SK-N-SH treated with all-trans-retinoic acid at 6 μM for 48 hours (cell line): ENCODE measurements at regions not wholly inside any gene's neighbourhood (a gene's known extent, or its start where the extent isn't known, plus 50 kb on each side); places are given as distances from the start of the nearest gene placed in this dataset.

Source experiments
- ARNTL ChIP-seq: fragments of 450-650 bp; formaldehyde crosslinking; IDR thresholded peaks from 2 replicates; pipeline ENCODE4 v1.5.0; 2020; ENCODE audit warnings: low read depth, mild to moderate bottlenecking, moderate library complexity, borderline replicate concordance
- CREB5 ChIP-seq: fragments of 250-450 bp; sonication (Bioruptor Pico); IDR thresholded peaks from 2 replicates; pipeline ENCODE4 v1.5.1; 2020; ENCODE audit warnings: low read depth, mild to moderate bottlenecking, moderate library complexity
- PATZ1 ChIP-seq: fragments of 250-450 bp; sonication (Bioruptor Pico); IDR thresholded peaks from 2 replicates; pipeline ENCODE4 v1.8.0; 2020; ENCODE audit warnings: mild to moderate bottlenecking, moderate library complexity, borderline replicate concordance
- PPARA ChIP-seq: fragments of 250-450 bp; sonication (Bioruptor Pico); IDR thresholded peaks from 2 replicates; pipeline ENCODE4 v1.5.0; 2020; ENCODE audit warnings: mild to moderate bottlenecking, borderline replicate concordance
- SNAI2 ChIP-seq: fragments of 250-450 bp; sonication (Bioruptor Pico); IDR thresholded peaks from 2 replicates; pipeline ENCODE4 v1.5.0; 2020; ENCODE audit warnings: mild to moderate bottlenecking, moderate library complexity
- ZNF70 ChIP-seq: fragments of 450-650 bp; formaldehyde crosslinking; IDR thresholded peaks from 2 replicates; pipeline ENCODE4 v1.5.0; 2020; ENCODE audit warnings: mild to moderate bottlenecking, moderate library complexity
- ZNF8 ChIP-seq: fragments of 450-650 bp; formaldehyde crosslinking; IDR thresholded peaks from 2 replicates; pipeline ENCODE4 v1.5.0; 2020; ENCODE audit warnings: mild to moderate bottlenecking, moderate library complexity

GRCh38 chr6:166101819-166102419 is 65.7 kb downstream of the TBXT start:
- TF ChIP-seq ZNF8, result no peak
- no peak for TF ChIP-seq SNAI2 (CRISPR knock-in tag)
- TF ChIP-seq CREB5, result no peak
- no peak for TF ChIP-seq ARNTL
- TF ChIP-seq PPARA, result no peak
- TF ChIP-seq PATZ1 (CRISPR knock-in tag), result no peak
- TF ChIP-seq ZNF70 (CRISPR knock-in tag), result no peak
